ENCODE measurements at regions not wholly inside any gene's neighbourhood (a gene's known extent, or its start where the extent isn't known, plus 50 kb on each side); places are given as distances from the start of the nearest gene placed in this dataset.

DNA sequence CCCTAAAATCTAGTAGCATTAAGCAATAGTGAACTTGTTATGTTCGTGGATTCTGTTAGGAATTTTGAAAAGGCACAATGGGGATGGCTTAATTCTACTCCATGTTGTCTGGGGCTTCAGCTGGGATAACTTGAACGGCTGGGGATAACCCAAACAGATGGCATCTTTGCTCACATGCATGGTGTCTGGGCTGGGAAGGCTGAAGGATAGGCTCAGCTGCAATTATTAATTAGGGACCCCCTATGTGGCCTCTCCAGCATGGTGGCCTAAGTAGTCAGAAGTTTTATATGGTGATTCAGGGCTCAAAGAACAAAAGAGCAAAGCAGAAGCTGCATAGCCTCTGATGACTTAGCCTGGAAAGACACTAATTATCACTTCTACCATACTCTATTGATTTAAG is 551.1 kb downstream of the PSAT1 start:
- Histone ChIP-seq H3K9me3 (no peaks in the 10 kb centered on the region), H3K36me3 (no peaks in the 10 kb centered on the region), H3K27me3 (no peaks in the 10 kb centered on the region), H3K4me1 (no peaks in the 10 kb centered on the region), H3K4me3 (replicated peaks in 1 of 3) (no peak overlapping the region), H3K27ac (no peak overlapping the region)
- intact Hi-C loops (cut with DNase I): no loop called here
- WGBS, 2 donors: 67 to 69% methylated on average over 2 of the region's 2 CpGs
- TF ChIP-seq CTCF (IDR thresholded peaks at IDR 0.05) (no peak), POLR2A (IDR thresholded peaks at IDR 0.05) (no peak)
- DNase-seq: no peak

DNA sequence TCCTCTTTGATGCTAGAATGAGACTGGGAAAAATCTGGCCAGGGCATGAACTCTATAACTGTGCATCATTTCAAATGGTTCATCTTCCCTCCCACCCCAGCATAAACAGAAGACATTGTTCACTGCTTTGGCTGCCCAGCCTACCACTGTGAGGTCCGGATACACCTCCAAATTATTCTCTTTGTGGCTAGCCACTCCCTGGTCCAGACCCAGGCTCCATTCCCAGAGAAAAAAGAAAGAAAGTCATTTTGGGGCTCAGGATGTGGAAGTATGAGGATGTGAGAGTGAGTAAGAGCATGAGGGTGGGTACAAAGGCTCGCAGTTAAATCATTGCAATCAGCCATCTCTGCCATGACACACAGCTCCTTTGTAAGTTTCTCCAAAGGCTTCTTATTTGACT is 559.2 kb downstream of the PSAT1 start:
- Histone ChIP-seq H3K27me3 (no peaks in the 10 kb centered on the region), H3K4me3 (replicated peaks in 1 of 3) (no peak overlapping the region), H3K4me1 (no peaks in the 10 kb centered on the region), H3K36me3 (no peaks in the 10 kb centered on the region), H3K9me3 (no peaks in the 10 kb centered on the region), H3K27ac (no peak overlapping the region)
- no peak for TF ChIP-seq CTCF (IDR thresholded peaks at IDR 0.05)
- no peak for TF ChIP-seq POLR2A (IDR thresholded peaks at IDR 0.05)
- intact Hi-C loops (cut with DNase I): no loop called here
- 76 to 92% methylated on average over 2 of the region's 2 CpGs for WGBS, 2 donors
- no peak for DNase-seq

GRCh38 chr9:78856781-78857180 is 559.9 kb downstream of the PSAT1 start:
- Histone ChIP-seq H3K4me3 (replicated peaks in 1 of 3) (no peak overlapping the region), H3K9me3 (no peaks in the 10 kb centered on the region), H3K4me1 (no peaks in the 10 kb centered on the region), H3K27me3 (no peaks in the 10 kb centered on the region), H3K27ac (no peak overlapping the region), H3K36me3 (no peaks in the 10 kb centered on the region)
- 63 to 70% methylated on average over 8 of the region's 8 CpGs for WGBS, 2 donors
- TF ChIP-seq POLR2A (IDR thresholded peaks at IDR 0.05): no peak
- TF ChIP-seq CTCF (IDR thresholded peaks at IDR 0.05): no peak
- DNase-seq: no peak
- intact Hi-C loops (cut with DNase I): no loop called here

- intact Hi-C loops (cut with DNase I): no loop called here
- no peaks in the 10 kb centered on the region for H3K4me1 ChIP-seq
These were observed 560.7 kb downstream of the PSAT1 start for GRCh38 chr9:78857373-78858225.

More at GRCh38 chr9:78857373-78858225, 560.7 kb downstream of the PSAT1 start:
- no peaks in the 10 kb centered on the region for H3K27me3 ChIP-seq
- WGBS, 2 donors: 54 to 57% methylated on average over 23 of the region's 23 CpGs
- no peak for TF ChIP-seq POLR2A (IDR thresholded peaks at IDR 0.05)
- TF ChIP-seq CTCF (IDR thresholded peaks at IDR 0.05): no peak
- no peaks in the 10 kb centered on the region for H3K36me3 ChIP-seq
- DNase-seq: no peak
- no peaks in the 10 kb centered on the region for H3K9me3 ChIP-seq
- H3K4me3 ChIP-seq (replicated peaks in 1 of 3): no peak overlapping the region
- H3K27ac ChIP-seq: no peak overlapping the region

All from thyroid gland (tissue), 4 donors.